Mesendoderm (in vitro differentiated cells): ENCODE measurements at regions not wholly inside any gene's neighbourhood (a gene's known extent, or its start where the extent isn't known, plus 50 kb on each side); places are given as distances from the start of the nearest gene placed in this dataset.

Experiments used
- DNase-seq: peaks from one replicate; pipeline ENCODE4 v3.0.0; 2013
- H2AK5ac ChIP-seq: 2 replicates; pipeline ENCODE4 v1.6.1; 2013; ENCODE audit warnings: low read length, inconsistent platforms
- H2BK120ac ChIP-seq: 2 replicates; pipeline ENCODE4 v1.6.1; 2013; ENCODE audit warnings: low read depth, mild to moderate bottlenecking, low read length, moderate library complexity, mixed read lengths
- H2BK15ac ChIP-seq: replicated peaks from 2 replicates; pipeline ENCODE4 v1.6.1; 2013; ENCODE audit warnings: low read depth, mild to moderate bottlenecking, moderate library complexity
- H2BK5ac ChIP-seq: 2 replicates; pipeline ENCODE4 v1.6.1; 2013; ENCODE audit warnings: low read length, inconsistent platforms
- H3K18ac ChIP-seq: 2 replicates; pipeline ENCODE4 v1.6.1; 2013; ENCODE audit warnings: mild to moderate bottlenecking, low read length, mixed read lengths
- H3K23ac ChIP-seq: one replicate; pipeline ENCODE4 v1.6.1; 2013; ENCODE audit warnings: low read length
- H3K27ac ChIP-seq: 2 replicates; pipeline ENCODE4 v1.5.1; 2013; ENCODE audit warnings: low read depth, mild to moderate bottlenecking, inconsistent platforms, low read length, moderate library complexity
- H3K27me3 ChIP-seq: 2 replicates; pipeline ENCODE4 v1.6.1; 2013; ENCODE audit warnings: low read length, control low read depth, mild to moderate bottlenecking, inconsistent platforms; ENCODE audit not compliant: insufficient read depth, poor library complexity
- H3K36me3 ChIP-seq: 2 replicates; pipeline ENCODE4 v1.6.1; 2013; ENCODE audit warnings: low read length, inconsistent platforms; ENCODE audit not compliant: control insufficient read depth, insufficient read depth
- H3K4ac ChIP-seq: one replicate; pipeline ENCODE4 v1.6.1; 2013; ENCODE audit warnings: low read depth, mild to moderate bottlenecking, low read length, moderate library complexity
- H3K4me1 ChIP-seq: 2 replicates; pipeline ENCODE4 v1.6.1; 2013; ENCODE audit warnings: low read depth, low read length, inconsistent platforms; ENCODE audit not compliant: control insufficient read depth
- H3K4me2 ChIP-seq: 2 replicates; pipeline ENCODE4 v1.6.1; 2013; ENCODE audit warnings: low read length
- H3K4me3 ChIP-seq: 2 replicates; pipeline ENCODE4 v1.5.1; 2013; ENCODE audit warnings: mild to moderate bottlenecking, low read length
- H3K56ac ChIP-seq: one replicate; pipeline ENCODE4 v1.6.1; 2013; ENCODE audit warnings: low read length
- H3K79me1 ChIP-seq: 2 replicates; pipeline ENCODE4 v1.6.1; 2013; ENCODE audit warnings: low read length, inconsistent platforms
- H3K79me2 ChIP-seq: 2 replicates; pipeline ENCODE4 v1.6.1; 2013; ENCODE audit warnings: mild to moderate bottlenecking, low read length; ENCODE audit not compliant: control insufficient read depth, insufficient read depth
- H3K9ac ChIP-seq: 2 replicates; pipeline ENCODE4 v1.6.1; 2013; ENCODE audit warnings: low read length, inconsistent platforms
- H4K5ac ChIP-seq: one replicate; pipeline ENCODE4 v1.6.1; 2013; ENCODE audit warnings: low read length
- H4K8ac ChIP-seq: one replicate; pipeline ENCODE4 v1.6.1; 2013; ENCODE audit warnings: low read depth, mild to moderate bottlenecking, control low read depth, low read length, moderate library complexity
- WGBS: extraction: QIAGEN DNeasy Blood & Tissue Kit; methylation state at CpG from one replicate; pipeline ENCODE4 v1.1.7; 2013; ENCODE audit warnings: low lambda C conversion rate, missing lambda C conversion rate; ENCODE audit not compliant: insufficient coverage; ENCODE audit errors: extremely low coverage; 5-methylcytosine and 5-hydroxymethylcytosine counted together

- no peak for DNase-seq
- no peaks in the 10 kb centered on the region for H3K36me3 ChIP-seq
- no peak overlapping the region for H3K4ac ChIP-seq
- H3K27me3 ChIP-seq, result no peaks in the 10 kb centered on the region
- no peaks in the 10 kb centered on the region for H3K79me1 ChIP-seq
- no peak overlapping the region for H3K27ac ChIP-seq
- no peak overlapping the region for H2BK5ac ChIP-seq
- H3K56ac ChIP-seq, result no peak overlapping the region
- no peak overlapping the region for H3K18ac ChIP-seq
- H2BK15ac ChIP-seq, result no peak overlapping the region
- H2AK5ac ChIP-seq, result no peak overlapping the region
- H3K9ac ChIP-seq, result no peak overlapping the region
- no peaks in the 10 kb centered on the region for H3K79me2 ChIP-seq
- H3K4me1 ChIP-seq, result peaks cover 16% of the 10 kb centered on the region
- H3K4me2 ChIP-seq, result no peak overlapping the region
- no peak overlapping the region for H4K5ac ChIP-seq
- no peak overlapping the region for H3K4me3 ChIP-seq
- WGBS, result no CpG with 5 or more reads among the region's 3 CpGs
- H2BK120ac ChIP-seq, result no peak overlapping the region
- no peak overlapping the region for H4K8ac ChIP-seq
- H3K23ac ChIP-seq, result no peak overlapping the region
These were observed 459.9 kb upstream of the JARID2 start for GRCh38 chr6:14786008-14786407.

GRCh38 chr6:14786455-14786854, 459.4 kb upstream of the JARID2 start:
- Histone ChIP-seq H3K27me3 (no peaks in the 10 kb centered on the region), H4K8ac (no peak overlapping the region), H3K36me3 (no peaks in the 10 kb centered on the region), H2BK5ac (no peak overlapping the region), H2BK120ac (no peak overlapping the region), H4K5ac (no peak overlapping the region), H3K9ac (no peak overlapping the region), H3K79me1 (no peaks in the 10 kb centered on the region), H2BK15ac (no peak overlapping the region), H3K79me2 (no peaks in the 10 kb centered on the region), H3K4me3 (no peak overlapping the region), H3K4me1 (peaks cover 16% of the 10 kb centered on the region), H3K18ac (no peak overlapping the region), H3K27ac (no peak overlapping the region), H2AK5ac (no peak overlapping the region), H3K4me2 (no peak overlapping the region), H3K56ac (no peak overlapping the region), H3K4ac (no peak overlapping the region), H3K23ac (no peak overlapping the region)
- DNase-seq, result no peak
- WGBS, result no CpG with 5 or more reads among the region's 3 CpGs

GRCh38 chr6:14787250-14787649, 458.6 kb upstream of the JARID2 start:
- Histone ChIP-seq H3K36me3 (no peaks in the 10 kb centered on the region), H3K23ac (no peak overlapping the region), H2BK120ac (peak overlapping the region; percentile 45), H2BK5ac (no peak overlapping the region), H3K4me3 (no peak overlapping the region), H4K5ac (no peak overlapping the region), H3K4me1 (peaks cover 16% of the 10 kb centered on the region), H3K27ac (no peak overlapping the region), H3K4ac (no peak overlapping the region), H2BK15ac (no peak overlapping the region), H4K8ac (no peak overlapping the region), H3K79me1 (no peaks in the 10 kb centered on the region), H3K56ac (no peak overlapping the region), H2AK5ac (no peak overlapping the region), H3K27me3 (no peaks in the 10 kb centered on the region), H3K4me2 (no peak overlapping the region), H3K79me2 (no peaks in the 10 kb centered on the region), H3K9ac (no peak overlapping the region), H3K18ac (no peak overlapping the region)
- no CpG with 5 or more reads among the region's 2 CpGs for WGBS
- DNase-seq, result no peak

GRCh38 chr6:14787677-14788076, 458.2 kb upstream of the JARID2 start:
- no peak overlapping the region for H3K27ac ChIP-seq
- WGBS, result no CpG with 5 or more reads among the region's 2 CpGs
- no peaks in the 10 kb centered on the region for H3K27me3 ChIP-seq
- no peak overlapping the region for H4K5ac ChIP-seq
- H3K79me2 ChIP-seq, result no peaks in the 10 kb centered on the region
- H3K4ac ChIP-seq, result no peak overlapping the region
- peak overlapping the region; percentile 39 for H4K8ac ChIP-seq
- H3K56ac ChIP-seq, result no peak overlapping the region
- H3K4me1 ChIP-seq, result peaks cover 16% of the 10 kb centered on the region
- H2BK120ac ChIP-seq, result peak overlapping the region; percentile 45
- no peak overlapping the region for H3K4me3 ChIP-seq
- H3K23ac ChIP-seq, result no peak overlapping the region
- no peak overlapping the region for H2BK15ac ChIP-seq
- H3K18ac ChIP-seq, result no peak overlapping the region
- no peak overlapping the region for H2BK5ac ChIP-seq
- DNase-seq, result no peak
- H3K36me3 ChIP-seq, result no peaks in the 10 kb centered on the region
- H3K9ac ChIP-seq, result no peak overlapping the region
- H3K79me1 ChIP-seq, result no peaks in the 10 kb centered on the region
- no peak overlapping the region for H3K4me2 ChIP-seq
- no peak overlapping the region for H2AK5ac ChIP-seq

- Histone ChIP-seq H2AK5ac (no peak overlapping the region), H4K8ac (no peak overlapping the region), H3K36me3 (no peaks in the 10 kb centered on the region), H2BK5ac (no peak overlapping the region), H3K4me2 (no peak overlapping the region), H3K9ac (no peak overlapping the region), H3K27ac (no peak overlapping the region), H3K23ac (peak overlapping the region; percentile 2), H2BK120ac (no peak overlapping the region), H2BK15ac (peak overlapping the region; percentile 41), H3K27me3 (no peaks in the 10 kb centered on the region), H3K4me3 (no peak overlapping the region), H3K18ac (peak overlapping the region; percentile 22), H3K4ac (no peak overlapping the region), H4K5ac (no peak overlapping the region), H3K79me2 (no peaks in the 10 kb centered on the region), H3K4me1 (peaks cover 12% of the 10 kb centered on the region), H3K56ac (no peak overlapping the region), H3K79me1 (no peaks in the 10 kb centered on the region)
- DNase-seq, result peak; percentile 37
- no CpG with 5 or more reads among the region's 4 CpGs for WGBS
These were observed 455.9 kb upstream of the JARID2 start for GRCh38 chr6:14789996-14790395.

- H4K8ac ChIP-seq, result no peak overlapping the region
- H3K9ac ChIP-seq, result no peak overlapping the region
- H3K23ac ChIP-seq, result no peak overlapping the region
- H3K4ac ChIP-seq, result no peak overlapping the region
- no peaks in the 10 kb centered on the region for H3K36me3 ChIP-seq
- H3K18ac ChIP-seq, result no peak overlapping the region
- H2BK120ac ChIP-seq, result no peak overlapping the region
- no peak overlapping the region for H2BK5ac ChIP-seq
- H3K4me3 ChIP-seq, result no peak overlapping the region
- peaks cover 9% of the 10 kb centered on the region for H3K4me1 ChIP-seq
- no peak for DNase-seq
- no peaks in the 10 kb centered on the region for H3K79me2 ChIP-seq
- no peak overlapping the region for H3K4me2 ChIP-seq
- no peak overlapping the region for H2BK15ac ChIP-seq
- WGBS, result no CpG with 5 or more reads among the region's 1 CpG
- no peaks in the 10 kb centered on the region for H3K79me1 ChIP-seq
- no peak overlapping the region for H2AK5ac ChIP-seq
- H4K5ac ChIP-seq, result no peak overlapping the region
- no peak overlapping the region for H3K27ac ChIP-seq
- no peaks in the 10 kb centered on the region for H3K27me3 ChIP-seq
- H3K56ac ChIP-seq, result no peak overlapping the region
These were observed 454.9 kb upstream of the JARID2 start for GRCh38 chr6:14790976-14791375.
